Activated CD8-positive, alpha-beta memory T cell treated with anti-CD3 and anti-CD28 coated beads, Interleukin-2, amount 50 U/mL, for 24 hours (primary cell): ENCODE measurements at regions not wholly inside any gene's neighbourhood (a gene's known extent, or its start where the extent isn't known, plus 50 kb on each side); places are given as distances from the start of the nearest gene placed in this dataset.

Experiments
- DNase-seq: peaks from one replicate; pipeline ENCODE4 v3.0.0-alpha.2; 2020; ENCODE audit errors: extremely low read depth

GRCh38 chr2:12059616-12060441 is 313.4 kb downstream of the LPIN1 start:
- DNase-seq = no peak

DNA sequence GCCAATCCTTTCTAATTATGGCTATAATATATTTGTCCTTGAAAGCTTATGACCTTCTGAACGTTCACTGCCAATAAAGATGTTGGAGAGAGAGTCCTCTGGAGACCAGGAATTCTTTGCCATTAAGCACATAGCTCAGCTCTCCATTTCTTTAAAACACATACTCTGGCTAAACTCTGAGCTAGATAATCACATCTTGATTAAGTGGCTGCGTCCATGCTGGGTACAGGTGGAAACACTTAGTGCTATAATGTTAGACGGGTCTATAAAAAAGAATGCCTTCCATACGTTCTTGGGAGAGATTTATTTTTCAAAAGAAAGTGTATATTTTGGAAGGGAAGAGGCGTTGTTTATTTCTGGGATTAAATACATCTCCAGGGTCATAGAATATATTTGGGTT is 314.5 kb downstream of the LPIN1 start:
- DNase-seq = no peak

DNA sequence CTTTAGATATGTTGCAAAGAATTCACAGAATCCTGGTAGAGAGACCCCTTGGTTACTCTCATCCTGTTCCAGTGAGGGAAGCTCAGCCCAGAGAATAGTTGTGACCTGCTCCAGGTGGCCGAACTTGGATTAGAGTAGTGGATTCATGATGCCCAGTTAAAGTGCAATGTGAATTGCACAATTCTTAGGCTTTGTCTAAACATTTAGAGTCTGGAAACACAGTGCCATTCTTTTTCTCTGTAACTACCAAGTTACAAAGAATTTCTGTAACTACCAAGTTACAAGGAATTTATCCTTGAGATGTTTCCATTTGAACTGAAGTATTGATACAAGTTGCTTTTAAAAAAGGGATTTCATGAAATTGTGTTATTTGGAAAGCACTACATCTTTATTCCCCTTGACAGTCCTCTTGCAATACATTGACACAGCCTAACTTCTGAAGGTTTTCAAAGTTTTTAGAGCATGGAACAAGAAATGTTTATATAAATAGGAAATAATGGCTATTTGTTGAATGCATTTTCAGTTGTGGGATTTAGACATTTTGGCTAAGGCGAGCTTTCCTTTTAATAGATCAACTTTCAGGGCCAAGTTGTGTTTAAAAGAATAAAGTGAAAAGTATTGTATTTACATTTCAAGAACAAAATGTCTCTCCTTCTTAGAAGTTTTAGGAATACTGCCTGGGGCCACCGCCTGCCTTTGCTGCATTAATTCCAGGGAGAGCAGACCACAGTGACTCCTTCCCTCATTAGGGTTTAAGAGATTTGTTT is 315.0 kb downstream of the LPIN1 start:
- no peak for DNase-seq

GRCh38 chr2:12062053-12062395 is 315.6 kb downstream of the LPIN1 start:
- no peak for DNase-seq

- DNase-seq = no peak
Observed at GRCh38 chr2:12063210-12063609, 316.8 kb downstream of the LPIN1 start.

DNA sequence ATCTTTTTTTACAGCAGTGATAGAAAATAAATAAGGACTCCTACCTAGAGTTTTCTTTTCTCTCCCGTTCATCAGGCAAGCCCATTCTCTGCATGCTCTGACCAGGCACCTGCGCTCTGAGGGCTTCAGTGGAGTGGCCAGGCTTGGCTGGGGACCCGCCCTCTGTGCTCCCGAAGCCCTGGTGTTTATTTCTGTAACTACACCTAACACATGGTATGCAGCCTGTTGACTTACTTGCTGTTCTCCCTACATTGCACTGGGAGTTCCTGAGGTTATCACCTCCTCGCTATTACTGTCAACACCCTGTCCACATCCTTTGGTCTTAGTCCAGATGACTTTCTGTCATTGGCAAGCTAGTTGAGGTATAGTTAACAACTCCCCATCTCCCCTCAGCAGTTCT is 317.7 kb downstream of the LPIN1 start:
- no peak for DNase-seq

GRCh38 chr2:12066116-12066515 is 319.7 kb downstream of the LPIN1 start:
- DNase-seq = no peak

- no peak for DNase-seq
Observed at GRCh38 chr2:12066986-12067385, 320.6 kb downstream of the LPIN1 start.

DNA sequence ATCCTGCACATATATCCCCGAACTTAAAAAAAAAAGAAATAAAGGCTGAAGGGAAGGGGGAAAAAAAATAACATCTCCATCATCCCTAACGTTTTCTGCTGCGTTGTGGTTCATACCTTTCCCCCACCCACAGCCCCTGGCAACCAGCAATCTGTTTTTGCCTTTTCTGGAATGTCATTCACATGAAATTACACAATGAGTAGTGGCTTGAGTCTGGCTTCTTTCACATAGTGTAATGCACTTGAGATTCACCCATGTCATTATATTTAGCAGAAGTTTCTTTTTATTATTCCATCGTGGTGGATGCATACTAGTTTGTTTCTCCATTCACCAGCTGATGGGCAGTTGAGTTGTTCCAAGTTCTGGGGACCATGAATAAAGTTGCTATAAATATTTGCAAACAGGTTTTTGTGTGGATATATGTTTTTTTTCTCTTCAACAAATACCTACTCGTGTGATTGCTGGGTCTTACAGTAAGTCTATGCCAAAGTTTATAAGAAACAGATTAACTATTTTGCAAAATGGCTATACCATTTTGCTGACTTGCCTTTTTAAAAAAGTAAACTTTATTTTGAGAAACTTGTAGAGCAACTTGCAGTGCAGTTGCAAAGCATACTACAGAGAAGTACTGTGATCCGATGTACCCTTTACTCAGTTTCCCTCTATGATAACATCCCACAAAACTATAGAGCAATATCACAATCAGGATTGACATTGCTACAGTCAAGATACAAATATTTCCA is 322.5 kb downstream of the LPIN1 start:
- no peak for DNase-seq

- no peak for DNase-seq
Observed at GRCh38 chr2:12070153-12070552, 323.7 kb downstream of the LPIN1 start.

DNA sequence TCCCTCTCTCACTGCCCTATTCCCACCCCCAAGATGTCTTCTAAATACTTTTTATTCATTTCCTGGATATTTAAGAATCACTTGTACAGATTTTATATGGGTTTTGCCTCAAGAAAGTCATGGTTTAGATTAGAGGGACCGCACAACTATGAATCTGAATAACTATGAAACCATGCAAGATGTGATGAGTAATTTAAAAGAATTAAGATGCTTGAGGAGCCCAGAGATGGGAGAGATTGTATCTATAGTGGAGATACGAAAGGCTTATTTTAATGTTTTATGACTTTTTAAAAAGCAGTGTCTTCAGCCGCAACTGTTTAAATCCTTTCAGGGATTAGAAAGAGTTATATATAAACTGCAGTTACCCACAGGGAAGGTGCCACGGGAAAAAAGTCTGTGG is 324.1 kb downstream of the LPIN1 start:
- no peak for DNase-seq

GRCh38 chr2:12071318-12071717 is 324.9 kb downstream of the LPIN1 start:
- no peak for DNase-seq

DNA sequence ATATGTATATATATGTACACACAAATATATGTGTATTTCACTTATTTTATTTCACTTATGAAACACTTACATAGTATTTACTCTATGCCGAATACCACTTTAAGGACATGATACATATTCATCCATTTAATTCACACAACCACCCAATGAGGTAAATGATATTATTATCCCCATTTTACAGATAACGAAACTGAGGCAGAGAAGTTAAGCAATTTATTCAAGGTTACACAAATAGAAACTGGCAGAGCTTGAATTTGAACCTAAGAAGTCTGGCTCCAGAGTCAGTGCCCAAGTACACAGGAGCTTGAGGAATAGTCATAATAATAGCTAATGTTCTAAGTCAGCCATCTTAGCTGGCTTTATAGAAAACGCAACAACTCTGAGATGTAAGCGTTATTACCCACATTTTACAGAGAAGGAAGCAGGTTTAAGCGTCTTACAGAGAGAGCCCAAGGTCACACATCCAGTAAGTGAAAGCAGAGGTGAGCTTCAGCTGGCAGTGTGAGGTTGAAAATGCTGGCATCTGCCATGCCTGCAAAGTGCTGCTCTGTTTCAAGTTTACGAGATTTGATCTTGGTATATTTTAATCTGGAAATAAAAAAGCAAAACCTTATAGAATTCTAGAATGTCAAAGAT is 326.9 kb downstream of the LPIN1 start:
- no peak for DNase-seq

- no peak for DNase-seq
Observed at GRCh38 chr2:12074126-12074844, 327.9 kb downstream of the LPIN1 start.

GRCh38 chr2:12074845-12075217 is 328.4 kb downstream of the LPIN1 start:
- no peak for DNase-seq

DNA sequence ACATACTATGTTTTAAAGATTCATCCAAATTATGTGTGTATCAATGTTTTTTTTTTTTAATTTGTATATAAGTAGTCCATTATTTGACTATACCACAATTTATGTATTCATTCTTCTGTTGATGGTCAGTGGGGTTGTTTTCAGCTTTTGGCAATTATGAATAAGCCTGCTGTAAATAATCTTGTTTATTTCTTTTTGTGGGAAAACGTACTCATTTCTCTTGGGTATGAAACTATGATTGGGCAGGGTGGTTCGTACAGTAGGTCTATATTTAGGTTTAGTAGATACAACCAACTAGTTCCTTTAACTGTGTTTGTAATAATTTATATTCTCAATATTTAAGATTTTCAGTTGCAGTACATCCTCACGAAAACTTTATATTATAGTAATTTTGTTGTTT is 329.2 kb downstream of the LPIN1 start:
- DNase-seq = no peak

DNA sequence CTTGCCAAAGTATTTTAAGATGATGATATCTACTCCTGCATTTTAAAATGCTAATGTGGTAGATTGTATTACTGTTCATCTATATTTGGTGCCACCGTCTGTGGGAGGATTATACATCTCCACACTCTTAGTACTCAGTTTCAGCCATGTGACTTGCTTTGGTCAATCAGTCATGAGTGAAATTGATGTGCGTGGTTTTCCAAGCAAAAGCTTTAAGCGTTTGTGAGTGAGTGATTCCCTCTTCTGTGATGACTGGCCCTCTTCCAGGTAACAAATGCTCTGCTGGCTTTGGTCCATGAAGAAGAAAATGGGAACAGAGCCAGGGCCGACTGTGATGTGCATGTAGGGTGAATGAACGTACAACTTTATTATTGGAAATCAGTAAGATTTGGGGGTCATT is 330.4 kb downstream of the LPIN1 start:
- DNase-seq = no peak

DNA sequence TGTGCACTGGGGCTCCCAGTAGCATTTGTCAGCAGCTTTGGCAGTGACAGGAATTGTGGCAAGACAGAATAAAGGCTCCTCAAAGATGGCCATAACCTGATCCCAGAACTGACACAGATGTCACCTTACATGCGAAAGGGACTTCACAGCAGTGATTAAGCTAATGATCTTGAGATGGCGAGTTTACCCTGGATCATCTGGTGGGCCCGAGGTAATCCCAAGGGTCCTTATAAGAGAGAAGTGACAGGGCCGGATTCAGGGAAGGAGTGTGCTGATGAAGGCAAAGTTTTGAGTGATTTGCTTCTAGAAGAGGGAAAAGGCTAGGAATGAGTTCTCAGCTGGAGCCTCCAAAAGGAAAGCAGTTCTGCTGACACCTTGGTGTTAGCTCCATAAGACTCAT is 333.9 kb downstream of the LPIN1 start:
- no peak for DNase-seq

- DNase-seq = no peak
Observed at GRCh38 chr2:12081481-12082210, 335.2 kb downstream of the LPIN1 start.

GRCh38 chr2:12083081-12083581 is 336.7 kb downstream of the LPIN1 start:
- DNase-seq = no peak
